ENCODE measurements at regions not wholly inside any gene's neighbourhood (a gene's known extent, or its start where the extent isn't known, plus 50 kb on each side); places are given as distances from the start of the nearest gene placed in this dataset.

- DNase-seq (ENCODE audit: low read depth), result no peak
Measured at GRCh38 chr2:3960106-3960505, 256.7 kb downstream of the DCDC2C start.

DNA sequence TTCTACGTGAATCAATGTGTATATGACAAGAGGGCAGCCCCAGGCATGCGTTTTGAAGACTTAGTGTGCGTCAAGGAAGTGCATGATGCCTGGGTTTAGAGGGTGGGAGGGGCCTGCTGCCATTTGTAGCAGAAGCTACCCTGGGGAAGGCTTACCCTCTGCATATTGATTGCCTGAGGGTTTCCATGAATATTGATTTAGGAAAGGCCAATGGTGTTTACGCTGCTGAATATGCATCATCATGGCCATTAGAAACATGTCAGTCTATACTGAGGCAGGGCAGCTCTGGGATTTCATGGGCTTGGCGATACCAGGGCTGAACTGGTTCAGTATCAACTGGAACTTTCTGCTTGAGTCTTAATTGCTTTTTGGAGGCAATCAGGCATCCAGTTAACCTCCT is 259.3 kb downstream of the DCDC2C start:
- no peak for DNase-seq (ENCODE audit: low read depth)

- no peak for DNase-seq (ENCODE audit: low read depth)
Measured at GRCh38 chr2:3965211-3965610, 261.8 kb downstream of the DCDC2C start.

DNA sequence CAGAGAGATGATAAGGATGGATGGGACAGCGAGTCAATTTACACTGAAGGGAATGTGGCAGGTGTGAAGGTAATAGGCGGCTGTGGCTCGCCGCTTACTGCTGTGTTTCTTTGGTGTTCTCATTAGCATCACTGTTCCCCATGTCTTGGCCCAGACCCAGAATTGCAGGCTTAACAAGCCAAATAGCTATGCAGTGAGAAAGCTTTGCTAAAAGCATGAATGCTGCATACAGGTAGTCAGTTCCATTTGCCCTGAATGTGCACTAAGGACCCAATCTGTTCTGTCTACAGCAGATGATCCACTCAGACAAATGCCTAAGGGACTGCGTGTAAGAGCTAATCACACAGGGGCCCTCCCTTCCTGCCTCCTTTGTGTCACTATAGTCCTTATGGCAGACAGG is 262.6 kb downstream of the DCDC2C start:
- DNase-seq (ENCODE audit: low read depth), result no peak

- DNase-seq (ENCODE audit: low read depth), result no peak
Measured at GRCh38 chr2:3966470-3966869, 263.1 kb downstream of the DCDC2C start.

GRCh38 chr2:3968736-3969135 is 265.4 kb downstream of the DCDC2C start:
- no peak for DNase-seq (ENCODE audit: low read depth)

- no peak for DNase-seq (ENCODE audit: low read depth)
Measured at GRCh38 chr2:3970791-3971651, 267.6 kb downstream of the DCDC2C start.

DNA sequence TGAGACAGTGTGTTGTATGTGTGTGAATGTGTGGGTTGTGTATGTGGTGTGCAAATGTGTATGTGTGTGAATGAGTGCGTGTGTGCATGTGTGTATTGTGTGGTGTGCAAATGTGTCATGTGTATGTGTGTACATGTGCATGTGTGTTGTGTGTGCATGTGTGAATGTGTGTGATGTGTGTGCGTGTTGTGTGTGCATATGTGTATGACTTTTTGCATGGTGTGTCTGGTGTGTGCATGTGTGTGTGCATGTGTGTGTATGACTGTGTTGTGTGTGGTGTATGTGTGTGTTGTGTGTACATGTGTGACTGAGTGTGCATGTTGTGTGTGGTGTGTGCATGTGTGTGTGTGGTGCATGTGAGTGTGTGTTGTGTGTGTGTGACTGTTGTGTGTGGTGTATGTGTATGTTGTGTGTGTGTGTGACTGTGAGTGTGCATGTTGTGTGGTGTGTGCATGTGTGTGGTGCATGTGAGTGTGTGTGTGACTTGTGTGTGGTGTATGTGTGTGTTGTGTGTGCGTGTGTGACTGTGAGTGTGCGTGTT is 268.3 kb downstream of the DCDC2C start:
- DNase-seq (ENCODE audit: low read depth), result no peak

- no peak for DNase-seq (ENCODE audit: low read depth)
Measured at GRCh38 chr2:3972377-3972776, 269.0 kb downstream of the DCDC2C start.

GRCh38 chr2:3974765-3975164 is 271.4 kb downstream of the DCDC2C start:
- no peak for DNase-seq (ENCODE audit: low read depth)

GRCh38 chr2:3981446-3981987 is 278.1 kb downstream of the DCDC2C start:
- DNase-seq (ENCODE audit: low read depth), result no peak

GRCh38 chr2:3982160-3982559 is 278.8 kb downstream of the DCDC2C start:
- DNase-seq (ENCODE audit: low read depth), result no peak

DNA sequence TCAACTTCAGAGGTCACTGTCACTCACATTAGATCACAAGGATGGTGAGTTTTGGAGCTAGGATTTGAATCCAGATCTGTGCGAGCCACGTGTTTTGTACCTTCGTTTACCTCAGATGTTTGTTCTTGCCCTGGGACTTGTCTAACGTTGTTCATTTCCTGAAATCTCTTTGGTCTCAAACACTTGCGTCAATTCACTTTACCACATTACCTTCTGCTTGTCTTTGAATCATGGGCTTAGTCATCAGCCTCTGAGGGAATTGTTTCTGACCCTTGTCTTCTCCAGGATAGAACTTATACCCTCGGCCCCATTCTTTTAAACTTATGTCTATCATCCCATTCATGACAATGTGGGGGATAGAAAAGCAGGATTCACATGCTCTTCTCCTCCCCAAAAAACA is 282.7 kb downstream of the DCDC2C start:
- no peak for DNase-seq (ENCODE audit: low read depth)

DNA sequence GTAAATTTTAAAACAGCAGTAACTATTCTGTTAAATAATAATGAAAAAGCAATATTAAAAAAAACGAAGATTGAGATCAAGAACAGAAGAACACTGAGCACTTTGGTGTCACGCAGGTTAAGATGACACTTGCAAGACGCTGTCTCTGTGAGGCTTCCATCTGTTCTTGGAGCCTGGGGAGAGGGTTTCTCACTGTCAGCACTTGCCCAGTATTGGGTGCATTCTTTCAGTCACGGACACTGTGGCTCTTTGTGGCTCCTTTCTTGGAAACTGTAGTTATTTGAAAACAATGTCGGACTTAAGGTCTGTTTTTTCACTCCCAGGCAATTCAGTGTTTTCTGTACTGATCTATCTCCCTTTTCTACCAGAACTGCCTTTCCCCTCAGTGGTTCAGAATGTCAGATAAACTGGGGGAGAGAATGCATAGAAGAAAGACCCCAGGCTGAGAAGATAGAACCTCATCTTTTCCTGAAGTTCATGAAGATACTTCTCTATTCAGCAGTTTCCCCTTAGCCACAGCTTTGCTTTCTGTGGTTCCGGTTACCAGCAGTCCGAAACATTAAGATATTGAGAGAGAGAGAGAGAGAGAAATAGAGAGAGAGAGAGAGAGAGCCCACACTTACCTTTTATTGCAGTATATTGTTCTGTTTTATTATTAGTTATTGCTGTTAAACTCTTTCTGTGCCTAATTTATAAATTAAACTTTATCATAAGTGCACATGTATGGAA is 283.3 kb downstream of the DCDC2C start:
- DNase-seq (ENCODE audit: low read depth), result no peak

DNA sequence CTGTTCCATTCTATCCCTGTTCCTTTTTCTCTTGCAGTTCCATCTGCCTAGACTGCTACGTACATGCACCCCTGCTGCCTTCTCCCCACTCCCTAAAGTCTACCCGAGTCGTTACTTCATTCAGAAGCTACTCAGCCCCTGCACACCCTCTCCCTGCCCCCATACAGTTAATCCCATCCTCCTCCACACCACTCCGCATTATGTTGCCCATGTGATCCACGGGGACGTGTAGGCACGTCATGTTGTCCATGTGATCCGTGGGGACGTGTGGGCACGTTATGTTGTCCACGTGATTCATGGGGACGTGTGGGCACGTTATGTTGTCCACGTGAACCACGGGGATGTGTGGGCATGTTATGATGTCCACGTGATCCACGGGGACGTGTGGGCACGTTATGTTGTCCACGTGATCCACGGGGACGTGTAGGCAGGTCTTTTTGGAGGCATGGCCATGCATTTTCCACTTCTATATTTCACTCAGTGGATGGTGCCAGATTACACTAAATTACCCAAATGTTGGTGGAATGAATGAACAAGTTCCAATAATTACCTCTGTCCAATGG is 299.5 kb downstream of the DCDC2C start:
- no peak for DNase-seq (ENCODE audit: low read depth)

- DNase-seq (ENCODE audit: low read depth), result no peak
Measured at GRCh38 chr2:4012197-4012596, 308.8 kb downstream of the DCDC2C start.

GRCh38 chr2:4018535-4018934 is 315.2 kb downstream of the DCDC2C start:
- DNase-seq (ENCODE audit: low read depth), result no peak

DNA sequence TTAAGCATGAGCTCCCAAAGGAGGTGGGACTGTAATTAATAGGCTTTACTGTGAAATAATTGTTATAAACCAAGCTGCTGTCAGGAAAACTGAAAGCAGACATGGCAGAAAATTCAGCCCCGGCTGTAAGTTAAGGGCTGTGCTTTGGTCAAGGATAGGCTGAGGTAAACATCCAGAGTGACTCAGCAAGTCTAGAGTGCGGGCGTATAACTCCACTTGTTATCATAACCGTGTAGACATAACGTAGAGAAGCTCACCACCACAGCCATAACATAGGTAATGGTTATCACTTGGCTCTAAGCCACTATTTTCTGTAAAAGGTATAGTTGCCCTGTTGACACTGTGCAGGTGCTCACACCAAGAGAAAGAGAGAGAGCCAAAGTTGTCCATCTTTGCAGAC is 316.8 kb downstream of the DCDC2C start:
- DNase-seq (ENCODE audit: low read depth), result no peak

- no peak for DNase-seq (ENCODE audit: low read depth)
Measured at GRCh38 chr2:4020649-4021048, 317.3 kb downstream of the DCDC2C start.

DNA sequence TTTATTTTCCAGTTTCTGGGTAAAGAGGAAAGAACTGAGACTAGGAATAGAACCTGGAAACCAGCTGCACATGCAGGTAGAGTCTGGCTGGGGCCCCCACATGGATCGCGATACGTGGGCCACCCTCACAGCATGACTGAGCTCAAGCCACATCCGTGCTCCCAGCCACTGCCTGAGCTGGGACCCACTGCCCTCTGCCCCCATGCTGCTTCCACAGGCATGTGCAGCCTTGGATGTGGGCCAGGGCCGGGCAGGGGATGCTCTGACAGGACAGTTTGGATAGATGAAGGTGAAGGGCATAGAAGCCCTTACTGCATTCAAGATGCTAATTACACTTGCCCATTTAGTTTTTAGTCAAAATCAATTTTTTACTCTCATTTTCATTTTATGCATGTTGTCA is 321.2 kb downstream of the DCDC2C start:
- DNase-seq (ENCODE audit: low read depth), result no peak

- DNase-seq (ENCODE audit: low read depth), result no peak
Measured at GRCh38 chr2:4029081-4029480, 325.7 kb downstream of the DCDC2C start.

DNA sequence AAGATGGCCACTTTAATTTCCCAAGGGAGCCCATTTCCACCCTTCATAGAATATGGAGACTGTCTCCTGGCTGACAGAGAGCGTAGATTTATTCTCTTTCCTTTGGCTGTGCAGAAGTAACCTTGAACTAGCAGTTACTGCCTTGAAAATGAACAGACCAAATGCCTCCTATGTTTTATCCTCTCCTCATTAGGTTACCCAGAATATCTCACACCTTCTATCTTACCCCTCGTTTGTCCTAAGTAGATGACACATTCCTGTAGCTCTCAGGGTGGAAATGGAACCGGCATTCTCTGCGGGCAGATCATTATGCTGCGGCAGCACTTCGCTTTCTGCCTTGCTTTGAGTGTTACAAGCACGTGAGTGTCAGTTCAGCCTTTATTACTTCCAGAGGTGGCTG is 336.5 kb downstream of the DCDC2C start:
- DNase-seq (ENCODE audit: low read depth), result no peak

All from fibroblast of the conjunctiva (primary cell).